AG09319 (cell line): ENCODE measurements at regions not wholly inside any gene's neighbourhood (a gene's known extent, or its start where the extent isn't known, plus 50 kb on each side); places are given as distances from the start of the nearest gene placed in this dataset.

Source experiments
- DNase-seq: peaks from one replicate; pipeline ENCODE4 v3.0.0-alpha.2; 2010; ENCODE audit warnings: low read depth; ENCODE audit errors: extremely low read depth
- CTCF ChIP-seq: IDR thresholded peaks from 2 replicates; pipeline ENCODE4 v1.5.1; 2011; ENCODE audit warnings: low read depth, mild to moderate bottlenecking, inconsistent platforms, low read length, moderate library complexity

DNA sequence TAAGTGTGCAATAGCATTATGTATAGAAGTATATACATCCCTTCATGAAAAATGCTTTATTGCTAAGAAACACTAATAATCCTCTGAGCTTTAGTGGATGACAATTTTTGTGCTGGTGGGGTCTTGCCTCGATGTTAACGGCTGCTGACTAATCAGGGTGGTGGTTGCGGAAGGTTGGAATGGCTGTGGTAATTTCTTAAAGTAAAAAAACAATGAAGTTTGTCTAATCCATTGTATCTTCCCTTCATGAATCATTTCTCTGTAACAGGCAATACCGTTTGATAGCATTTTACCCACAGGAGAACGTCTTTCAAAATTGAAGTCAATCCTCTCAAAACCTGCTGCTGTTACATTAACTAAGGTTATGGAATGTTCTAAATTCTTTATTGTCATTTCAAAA lies 816.5 kb upstream of the GJE1 start:
- DNase-seq = no peak
- no peak for TF ChIP-seq CTCF

DNA sequence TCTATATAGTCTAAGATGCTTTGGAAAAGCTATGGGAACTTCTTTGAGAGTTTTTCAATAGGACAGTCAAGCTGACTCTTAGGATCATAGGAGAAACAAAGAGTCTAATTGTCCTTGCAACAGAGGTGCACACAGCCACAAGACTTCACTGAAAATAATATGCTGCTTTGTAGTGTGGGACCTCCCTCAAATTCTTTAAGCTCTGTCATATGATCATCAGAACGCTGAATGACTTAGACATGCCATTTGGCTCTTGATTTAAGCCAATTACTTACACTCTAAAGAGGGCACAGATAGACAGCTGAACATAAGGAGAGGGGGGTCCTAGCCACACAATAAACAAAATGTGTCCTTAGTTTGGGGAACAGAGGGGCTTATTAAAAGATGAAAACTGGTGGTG lies 818.7 kb upstream of the GJE1 start:
- TF ChIP-seq CTCF = no peak
- DNase-seq = no peak

GRCh38 chr6:141309295-141309694 lies 823.4 kb upstream of the GJE1 start:
- no peak for DNase-seq
- no peak for TF ChIP-seq CTCF

- TF ChIP-seq CTCF = no peak
These were observed 825.3 kb upstream of the GJE1 start for GRCh38 chr6:141307309-141307998.

DNA sequence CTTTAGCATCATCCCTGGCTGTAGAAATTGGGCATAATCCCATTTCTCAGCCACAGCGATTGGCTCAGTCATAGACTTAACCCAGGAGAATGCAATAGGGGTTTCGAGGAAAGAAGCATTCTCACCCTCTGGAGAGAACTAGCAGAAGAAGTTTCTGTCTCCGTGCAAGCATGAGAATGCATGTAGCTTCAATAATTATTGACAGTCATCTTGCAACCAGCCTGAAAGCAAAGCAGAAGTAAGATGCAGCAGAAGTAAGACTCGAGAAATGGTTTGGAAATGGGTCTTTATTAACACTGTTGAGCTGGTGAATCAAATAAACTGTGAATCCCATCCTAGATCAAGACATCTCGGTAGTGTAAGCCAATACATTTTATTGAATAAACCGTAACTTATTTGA lies 828.8 kb upstream of the GJE1 start:
- no peak for DNase-seq
- no peak for TF ChIP-seq CTCF

More at GRCh38 chr6:141307309-141307998, 825.3 kb upstream of the GJE1 start:
- no peak for DNase-seq

GRCh38 chr6:141301779-141302178 lies 830.9 kb upstream of the GJE1 start:
- no peak for DNase-seq
- no peak for TF ChIP-seq CTCF

DNA sequence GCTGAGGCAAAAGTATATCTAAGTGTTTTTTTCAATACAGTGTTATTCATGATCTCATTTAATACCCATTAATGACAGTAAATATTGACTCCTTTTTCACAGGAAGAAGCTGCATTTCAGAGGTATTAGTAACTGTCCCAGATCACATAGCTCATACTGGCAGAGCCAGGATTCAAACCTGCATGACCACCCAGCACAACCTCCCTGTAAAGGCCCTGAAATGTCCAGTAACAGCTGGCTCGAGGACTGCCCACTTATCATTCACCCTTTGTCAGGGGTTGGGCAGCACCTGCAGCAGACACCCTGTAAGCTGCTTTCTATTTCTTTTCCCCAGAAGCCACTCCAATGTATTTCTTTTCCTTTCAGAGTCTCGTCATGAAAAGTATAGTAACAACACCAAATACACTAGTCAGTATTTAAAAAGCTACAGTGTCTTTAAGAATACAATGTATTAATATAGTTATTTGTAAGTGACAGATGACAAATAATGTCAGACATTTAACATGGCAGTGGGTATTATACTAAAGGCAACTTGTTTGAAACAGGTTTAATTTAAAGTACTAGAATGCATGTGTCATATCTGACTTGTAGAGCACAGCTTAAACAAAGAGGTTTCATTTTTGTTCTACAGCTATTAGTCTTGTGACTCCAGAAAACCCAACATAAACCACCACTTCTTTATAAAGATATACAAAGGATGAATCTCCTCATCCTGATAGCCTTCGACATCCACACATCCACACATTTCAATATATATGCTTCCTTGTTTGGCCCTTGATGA lies 841.6 kb upstream of the GJE1 start:
- no peak for DNase-seq
- TF ChIP-seq CTCF = no peak
